Hepatocyte (in vitro differentiated cells): ENCODE measurements at regions not wholly inside any gene's neighbourhood (a gene's known extent, or its start where the extent isn't known, plus 50 kb on each side); places are given as distances from the start of the nearest gene placed in this dataset.
"Not testable (repeated sequence)": the region's sequence is repeated elsewhere in the genome, so short reads cannot be mapped to it uniquely, and the experiment has no call there.

ENCODE experiments used
- DNase-seq: peaks from one replicate; pipeline ENCODE4 v3.0.0-alpha.2; 2016; ENCODE audit warnings: low spot score
- H2AFZ ChIP-seq: fragments of 200-600 bp; sonication (generic); 2 replicates; pipeline ENCODE4 v1.6.0; 2016; ENCODE audit warnings: antibody characterized with exemption, mild to moderate bottlenecking
- H3K27ac ChIP-seq: fragments of 200-600 bp; sonication (generic); 2 replicates; pipeline ENCODE4 v1.5.1; 2016; ENCODE audit warnings: mild to moderate bottlenecking
- H3K27me3 ChIP-seq: fragments of 200-600 bp; sonication (generic); 2 replicates; pipeline ENCODE4 v1.6.1; 2016
- H3K36me3 ChIP-seq: fragments of 200-600 bp; sonication (generic); replicated peaks from 2 replicates; pipeline ENCODE4 v1.5.1; 2016; ENCODE audit warnings: low read depth; ENCODE audit not compliant: insufficient read depth
- H3K4me1 ChIP-seq: fragments of 200-600 bp; sonication (generic); 2 replicates; pipeline ENCODE4 v1.5.1; 2016; ENCODE audit warnings: mild to moderate bottlenecking, moderate library complexity; ENCODE audit not compliant: insufficient read depth
- H3K4me2 ChIP-seq: fragments of 200-600 bp; sonication (generic); 2 replicates; pipeline ENCODE4 v1.6.0; 2016
- H3K4me3 ChIP-seq: fragments of 200-600 bp; sonication (generic); 2 replicates; pipeline ENCODE4 v1.5.1; 2016; ENCODE audit warnings: mild to moderate bottlenecking
- H3K79me2 ChIP-seq: fragments of 200-600 bp; sonication (generic); 2 replicates; pipeline ENCODE4 v1.6.0; 2017; ENCODE audit warnings: mild to moderate bottlenecking
- H3K9me2 ChIP-seq: fragments of 200-600 bp; sonication (generic); replicated peaks from 2 replicates; pipeline ENCODE4 v1.6.0; 2017; ENCODE audit warnings: mild to moderate bottlenecking; ENCODE audit not compliant: insufficient read depth
- H3K9me3 ChIP-seq: fragments of 200-600 bp; sonication (generic); 2 replicates; pipeline ENCODE4 v1.5.1; 2016; ENCODE audit warnings: low read depth, mild to moderate bottlenecking
- H4K20me1 ChIP-seq: fragments of 200-600 bp; sonication (generic); 2 replicates; pipeline ENCODE4 v1.6.0; 2016; ENCODE audit warnings: mild to moderate bottlenecking; ENCODE audit not compliant: insufficient read depth, poor library complexity, severe bottlenecking
- EZH2 ChIP-seq: fragments of 200-600 bp; sonication (generic); IDR thresholded peaks from 2 replicates; pipeline ENCODE4 v1.6.1; 2016; ENCODE audit warnings: antibody characterized with exemption, mild to moderate bottlenecking, borderline replicate concordance
- EZH2phosphoT487 ChIP-seq: fragments of 200-600 bp; sonication (generic); IDR thresholded peaks from one replicate; pipeline ENCODE4 v1.6.1; 2018; ENCODE audit warnings: antibody characterized with exemption, mild to moderate bottlenecking, low read depth, moderate library complexity; ENCODE audit not compliant: unreplicated experiment, severe bottlenecking
- WGBS: methylation state at CpG from one replicate; pipeline ENCODE4 v1.1.6; 2016; ENCODE audit warnings: low lambda C conversion rate; ENCODE audit errors: missing lambda C conversion rate; 5-methylcytosine and 5-hydroxymethylcytosine counted together
- TF ChIP-seq, protein P1 (sequence below): fragments of 200-600 bp; sonication (generic); IDR thresholded peaks from 2 replicates; pipeline ENCODE4 v1.5.1; 2016; ENCODE audit warnings: antibody characterized with exemption, mild to moderate bottlenecking; ENCODE audit not compliant: poor library complexity

DNA sequence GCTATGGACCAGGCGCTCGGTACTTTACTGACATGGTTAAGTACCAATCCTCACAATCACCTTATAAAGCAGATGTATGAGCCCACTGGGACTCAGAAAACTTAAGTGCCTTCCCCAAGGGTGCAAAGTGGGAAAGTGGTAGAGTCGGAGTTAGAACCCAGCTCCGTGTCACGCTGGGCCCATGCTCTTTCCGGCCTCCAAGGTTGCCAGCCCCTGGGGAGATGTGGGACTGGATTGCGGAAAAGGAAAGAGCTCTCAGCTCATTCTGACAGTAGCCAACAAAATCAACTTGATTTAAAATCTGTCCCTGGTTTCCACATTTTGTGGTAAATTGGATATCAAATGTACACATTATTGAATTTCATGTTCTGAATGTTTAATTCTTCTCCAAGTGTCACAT is 403.8 kb downstream of the DCDC2C start:
- 78% methylated on average over 7 of the region's 7 CpGs for WGBS
- Histone ChIP-seq H3K9me2 (no peaks in the 10 kb centered on the region), H3K4me3 (no peak overlapping the region), H3K4me2 (no peak overlapping the region), H3K27ac (no peak overlapping the region), H3K79me2 (no peaks in the 10 kb centered on the region), H4K20me1 (no peaks in the 10 kb centered on the region), H2AFZ (no peak overlapping the region), H3K9me3 (no peaks in the 10 kb centered on the region), H3K27me3 (no peaks in the 10 kb centered on the region), H3K4me1 (no peaks in the 10 kb centered on the region), H3K36me3 (no peaks in the 10 kb centered on the region)
- TF ChIP-seq, protein P1, sequence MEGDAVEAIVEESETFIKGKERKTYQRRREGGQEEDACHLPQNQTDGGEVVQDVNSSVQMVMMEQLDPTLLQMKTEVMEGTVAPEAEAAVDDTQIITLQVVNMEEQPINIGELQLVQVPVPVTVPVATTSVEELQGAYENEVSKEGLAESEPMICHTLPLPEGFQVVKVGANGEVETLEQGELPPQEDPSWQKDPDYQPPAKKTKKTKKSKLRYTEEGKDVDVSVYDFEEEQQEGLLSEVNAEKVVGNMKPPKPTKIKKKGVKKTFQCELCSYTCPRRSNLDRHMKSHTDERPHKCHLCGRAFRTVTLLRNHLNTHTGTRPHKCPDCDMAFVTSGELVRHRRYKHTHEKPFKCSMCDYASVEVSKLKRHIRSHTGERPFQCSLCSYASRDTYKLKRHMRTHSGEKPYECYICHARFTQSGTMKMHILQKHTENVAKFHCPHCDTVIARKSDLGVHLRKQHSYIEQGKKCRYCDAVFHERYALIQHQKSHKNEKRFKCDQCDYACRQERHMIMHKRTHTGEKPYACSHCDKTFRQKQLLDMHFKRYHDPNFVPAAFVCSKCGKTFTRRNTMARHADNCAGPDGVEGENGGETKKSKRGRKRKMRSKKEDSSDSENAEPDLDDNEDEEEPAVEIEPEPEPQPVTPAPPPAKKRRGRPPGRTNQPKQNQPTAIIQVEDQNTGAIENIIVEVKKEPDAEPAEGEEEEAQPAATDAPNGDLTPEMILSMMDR = no peak
- TF ChIP-seq EZH2phosphoT487 (no peak), EZH2 (no peak)
- no peak for DNase-seq

DNA sequence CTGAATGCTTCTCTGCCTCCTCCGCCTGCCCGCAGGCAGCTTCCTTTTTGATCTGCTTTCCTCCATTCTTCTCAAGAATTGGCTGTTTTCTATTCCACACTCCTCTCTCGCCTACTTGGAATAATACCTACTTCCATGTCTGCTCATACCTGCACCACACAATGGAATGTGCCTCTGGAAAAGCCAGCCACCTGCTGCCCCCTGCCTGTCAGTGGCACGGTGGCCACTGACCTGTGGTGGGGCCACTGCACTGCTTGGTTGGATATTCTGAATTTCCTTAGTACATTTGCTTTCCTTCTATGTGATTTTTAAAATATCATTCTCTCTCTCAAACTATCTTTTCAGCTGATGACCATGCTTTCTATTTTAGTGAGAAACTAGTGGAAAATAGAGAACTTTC is 406.9 kb downstream of the DCDC2C start:
- Histone ChIP-seq H4K20me1 (no peaks in the 10 kb centered on the region), H3K4me3 (no peak overlapping the region), H3K9me2 (no peaks in the 10 kb centered on the region), H3K4me2 (no peak overlapping the region), H3K36me3 (no peaks in the 10 kb centered on the region), H3K4me1 (no peaks in the 10 kb centered on the region), H3K9me3 (no peaks in the 10 kb centered on the region), H3K27me3 (no peaks in the 10 kb centered on the region), H2AFZ (no peak overlapping the region), H3K79me2 (no peaks in the 10 kb centered on the region), H3K27ac (no peak overlapping the region)
- DNase-seq = no peak
- TF ChIP-seq, protein P1 = no peak
- TF ChIP-seq EZH2 = no peak
- no peak for TF ChIP-seq EZH2phosphoT487
- 82% methylated on average over 4 of the region's 4 CpGs for WGBS

DNA sequence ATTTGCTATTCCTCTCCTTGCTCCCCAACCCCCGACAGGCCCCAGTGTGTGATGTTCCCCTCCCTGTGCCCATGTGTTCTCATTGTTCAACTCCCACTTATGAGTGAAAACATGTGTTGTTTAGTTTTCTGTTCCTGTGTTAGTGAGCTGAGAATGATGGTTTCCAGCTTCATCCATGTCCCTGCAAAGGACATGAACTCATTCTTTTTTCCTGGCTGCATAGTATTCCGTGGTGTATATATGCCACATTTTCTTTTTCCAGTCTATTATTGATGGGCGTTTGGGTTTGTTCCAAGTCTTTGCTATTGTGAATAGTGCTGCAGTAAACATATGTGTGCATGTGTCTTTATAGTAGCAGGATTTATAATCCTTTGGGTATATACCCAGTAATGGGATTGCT is 412.1 kb downstream of the DCDC2C start:
- not testable (repeated sequence) for H3K9me2 ChIP-seq, H4K20me1 ChIP-seq, H3K27me3 ChIP-seq, DNase-seq, H3K27ac ChIP-seq, H3K4me2 ChIP-seq, H3K9me3 ChIP-seq, H2AFZ ChIP-seq, H3K79me2 ChIP-seq, H3K4me3 ChIP-seq, H3K36me3 ChIP-seq, H3K4me1 ChIP-seq
- WGBS = 86% methylated on average over 3 of the region's 3 CpGs

DNA sequence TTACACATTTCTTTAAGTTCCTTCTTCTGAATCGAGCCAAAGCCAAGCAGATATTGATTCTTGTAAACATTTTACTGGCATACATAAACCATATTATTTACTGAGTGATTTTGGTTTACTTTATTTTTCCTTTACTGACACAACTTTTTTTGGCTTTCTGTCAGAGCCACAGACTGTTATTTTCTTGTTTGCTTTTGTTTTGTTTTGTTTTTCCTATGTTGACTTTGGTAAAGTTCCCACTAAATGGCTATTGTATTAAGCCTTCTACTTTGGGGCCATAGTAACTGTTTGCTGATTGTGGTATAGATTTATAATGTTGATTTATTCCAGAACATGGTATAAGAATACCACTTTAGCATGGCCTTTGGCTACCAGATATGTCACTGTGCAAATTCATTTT is 419.4 kb downstream of the DCDC2C start:
- H3K4me3 ChIP-seq = no peak overlapping the region
- no peaks in the 10 kb centered on the region for H3K79me2 ChIP-seq
- no peaks in the 10 kb centered on the region for H4K20me1 ChIP-seq
- no peak overlapping the region for H2AFZ ChIP-seq
- H3K4me2 ChIP-seq = no peak overlapping the region
- DNase-seq = no peak
- H3K4me1 ChIP-seq = no peaks in the 10 kb centered on the region
- H3K36me3 ChIP-seq = no peaks in the 10 kb centered on the region
- no peak overlapping the region for H3K27ac ChIP-seq
- 59% methylated on average over 1 of the region's 1 CpG for WGBS
- TF ChIP-seq EZH2phosphoT487 (no peak), EZH2 (no peak)
- TF ChIP-seq, protein P1 = no peak
- H3K9me2 ChIP-seq = no peaks in the 10 kb centered on the region
- H3K9me3 ChIP-seq = no peaks in the 10 kb centered on the region
- no peaks in the 10 kb centered on the region for H3K27me3 ChIP-seq
